ENCODE measurements at regions not wholly inside any gene's neighbourhood (a gene's known extent, or its start where the extent isn't known, plus 50 kb on each side); places are given as distances from the start of the nearest gene placed in this dataset.

- no peak for DNase-seq (ENCODE audit: low read depth)
Observed at GRCh38 chr1:239600588-239600987, 214.2 kb downstream of the CHRM3 start.

- DNase-seq (ENCODE audit: low read depth) = no peak
Observed at GRCh38 chr1:239601108-239601507, 214.7 kb downstream of the CHRM3 start.

- DNase-seq (ENCODE audit: low read depth) = no peak
Observed at GRCh38 chr1:239603530-239603929, 217.2 kb downstream of the CHRM3 start.

- no peak for DNase-seq (ENCODE audit: low read depth)
Observed at GRCh38 chr1:239606850-239607400, 220.6 kb downstream of the CHRM3 start.

GRCh38 chr1:239608469-239608868, 222.1 kb downstream of the CHRM3 start:
- no peak for DNase-seq (ENCODE audit: low read depth)

- DNase-seq (ENCODE audit: low read depth) = no peak
Observed at GRCh38 chr1:239612379-239612778, 226.0 kb downstream of the CHRM3 start.

GRCh38 chr1:239616673-239617072, 230.3 kb downstream of the CHRM3 start:
- no peak for DNase-seq (ENCODE audit: low read depth)

- DNase-seq (ENCODE audit: low read depth) = no peak
Observed at GRCh38 chr1:239617259-239617658, 230.9 kb downstream of the CHRM3 start.

GRCh38 chr1:239617731-239618130, 231.4 kb downstream of the CHRM3 start:
- DNase-seq (ENCODE audit: low read depth) = no peak

GRCh38 chr1:239619190-239619589, 232.8 kb downstream of the CHRM3 start:
- no peak for DNase-seq (ENCODE audit: low read depth)

GRCh38 chr1:239630767-239631166, 244.4 kb downstream of the CHRM3 start:
- DNase-seq (ENCODE audit: low read depth) = no peak

- no peak for DNase-seq (ENCODE audit: low read depth)
Observed at GRCh38 chr1:239633432-239633831, 247.1 kb downstream of the CHRM3 start.

- no peak for DNase-seq (ENCODE audit: low read depth)
Observed at GRCh38 chr1:239635276-239635675, 248.9 kb downstream of the CHRM3 start.

- DNase-seq (ENCODE audit: low read depth) = no peak
Observed at GRCh38 chr1:239636347-239636746, 250.0 kb downstream of the CHRM3 start.

- no peak for DNase-seq (ENCODE audit: low read depth)
Observed at GRCh38 chr1:239644604-239645003, 258.2 kb downstream of the CHRM3 start.

GRCh38 chr1:239647045-239647444, 260.7 kb downstream of the CHRM3 start:
- DNase-seq (ENCODE audit: low read depth) = no peak

GRCh38 chr1:239647964-239648632, 261.7 kb downstream of the CHRM3 start:
- no peak for DNase-seq (ENCODE audit: low read depth)

- no peak for DNase-seq (ENCODE audit: low read depth)
Observed at GRCh38 chr1:239655023-239655422, 268.7 kb downstream of the CHRM3 start.

GRCh38 chr1:239657291-239657690, 270.9 kb downstream of the CHRM3 start:
- DNase-seq (ENCODE audit: low read depth) = no peak

GRCh38 chr1:239662950-239663349, 276.6 kb downstream of the CHRM3 start:
- no peak for DNase-seq (ENCODE audit: low read depth)

GRCh38 chr1:239672256-239672655, 285.9 kb downstream of the CHRM3 start:
- no peak for DNase-seq (ENCODE audit: low read depth)

- no peak for DNase-seq (ENCODE audit: low read depth)
Observed at GRCh38 chr1:239675735-239676134, 289.4 kb downstream of the CHRM3 start.

- DNase-seq (ENCODE audit: low read depth) = no peak
Observed at GRCh38 chr1:239676522-239677273, 290.3 kb downstream of the CHRM3 start.

All from RPMI7951 (cell line).